ENCODE measurements at regions not wholly inside any gene's neighbourhood (a gene's known extent, or its start where the extent isn't known, plus 50 kb on each side); places are given as distances from the start of the nearest gene placed in this dataset.

DNA sequence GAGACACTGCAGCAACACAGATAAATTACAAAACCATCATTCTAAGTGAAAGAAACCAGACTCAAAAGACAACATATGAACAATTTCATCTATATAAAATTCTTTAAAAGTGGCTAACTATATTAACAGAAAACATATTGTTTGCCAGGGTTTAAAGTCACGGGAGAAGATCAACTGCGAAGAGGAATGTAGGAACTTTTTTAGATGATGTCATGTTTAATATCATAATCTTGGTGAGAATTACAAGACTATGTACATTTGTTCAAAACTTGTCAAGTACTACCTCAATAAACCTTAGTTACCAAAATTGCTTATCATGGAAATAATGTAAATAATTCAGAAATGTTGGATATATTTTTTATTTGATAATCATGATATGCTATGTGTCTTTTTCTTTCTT is 395.1 kb upstream of the PLSCR5 start:
- Histone ChIP-seq H3K4me3 (ENCODE audit: severe bottlenecking) (no peak overlapping the region), H3K4me1 (ENCODE audit: insufficient read depth, poor library complexity, severe bottlenecking) (no peaks in the 10 kb centered on the region), H3K36me3 (ENCODE audit: low read depth) (no peaks in the 10 kb centered on the region), H3K9me3 (ENCODE audit: severe bottlenecking) (no peaks in the 10 kb centered on the region), H3K27me3 (ENCODE audit: insufficient read depth, poor library complexity, severe bottlenecking) (no peaks in the 10 kb centered on the region), H3K27ac (ENCODE audit: poor library complexity, severe bottlenecking) (no peak overlapping the region)
- TF ChIP-seq, protein P1, sequence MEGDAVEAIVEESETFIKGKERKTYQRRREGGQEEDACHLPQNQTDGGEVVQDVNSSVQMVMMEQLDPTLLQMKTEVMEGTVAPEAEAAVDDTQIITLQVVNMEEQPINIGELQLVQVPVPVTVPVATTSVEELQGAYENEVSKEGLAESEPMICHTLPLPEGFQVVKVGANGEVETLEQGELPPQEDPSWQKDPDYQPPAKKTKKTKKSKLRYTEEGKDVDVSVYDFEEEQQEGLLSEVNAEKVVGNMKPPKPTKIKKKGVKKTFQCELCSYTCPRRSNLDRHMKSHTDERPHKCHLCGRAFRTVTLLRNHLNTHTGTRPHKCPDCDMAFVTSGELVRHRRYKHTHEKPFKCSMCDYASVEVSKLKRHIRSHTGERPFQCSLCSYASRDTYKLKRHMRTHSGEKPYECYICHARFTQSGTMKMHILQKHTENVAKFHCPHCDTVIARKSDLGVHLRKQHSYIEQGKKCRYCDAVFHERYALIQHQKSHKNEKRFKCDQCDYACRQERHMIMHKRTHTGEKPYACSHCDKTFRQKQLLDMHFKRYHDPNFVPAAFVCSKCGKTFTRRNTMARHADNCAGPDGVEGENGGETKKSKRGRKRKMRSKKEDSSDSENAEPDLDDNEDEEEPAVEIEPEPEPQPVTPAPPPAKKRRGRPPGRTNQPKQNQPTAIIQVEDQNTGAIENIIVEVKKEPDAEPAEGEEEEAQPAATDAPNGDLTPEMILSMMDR (IDR thresholded peaks at IDR 0.05; ENCODE audit: poor library complexity, severe bottlenecking) = no peak
- DNase-seq (ENCODE audit: low spot score) (no peak), ATAC-seq (ENCODE audit: low read depth) (no peak)

DNA sequence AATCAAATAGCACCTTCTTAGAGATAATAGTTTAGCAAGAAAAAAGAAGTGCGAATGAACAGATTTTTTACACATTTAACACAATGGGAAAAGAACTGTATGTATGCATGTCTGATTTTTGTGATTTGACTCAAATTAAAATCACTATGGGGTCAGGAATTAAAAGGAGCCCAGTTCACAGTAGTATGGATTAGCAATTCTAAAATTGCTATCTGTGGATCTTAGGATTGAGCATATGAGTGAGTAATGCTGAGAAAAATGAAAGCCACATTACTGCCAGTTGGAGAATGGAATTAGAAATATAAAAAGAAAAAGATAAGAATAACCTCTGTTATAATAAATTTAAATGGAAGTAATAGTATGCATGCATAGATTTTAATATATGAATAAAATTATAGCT is 386.8 kb upstream of the PLSCR5 start:
- no peak for DNase-seq (ENCODE audit: low spot score)
- no peaks in the 10 kb centered on the region for H3K4me1 ChIP-seq (ENCODE audit: insufficient read depth, poor library complexity, severe bottlenecking)
- ATAC-seq (ENCODE audit: low read depth) = no peak
- no peaks in the 10 kb centered on the region for H3K9me3 ChIP-seq (ENCODE audit: severe bottlenecking)
- H3K27me3 ChIP-seq (ENCODE audit: insufficient read depth, poor library complexity, severe bottlenecking) = no peaks in the 10 kb centered on the region
- H3K4me3 ChIP-seq (ENCODE audit: severe bottlenecking) = no peak overlapping the region
- no peak overlapping the region for H3K27ac ChIP-seq (ENCODE audit: poor library complexity, severe bottlenecking)
- TF ChIP-seq, protein P1 (IDR thresholded peaks at IDR 0.05; ENCODE audit: poor library complexity, severe bottlenecking) = no peak
- H3K36me3 ChIP-seq (ENCODE audit: low read depth) = no peaks in the 10 kb centered on the region

DNA sequence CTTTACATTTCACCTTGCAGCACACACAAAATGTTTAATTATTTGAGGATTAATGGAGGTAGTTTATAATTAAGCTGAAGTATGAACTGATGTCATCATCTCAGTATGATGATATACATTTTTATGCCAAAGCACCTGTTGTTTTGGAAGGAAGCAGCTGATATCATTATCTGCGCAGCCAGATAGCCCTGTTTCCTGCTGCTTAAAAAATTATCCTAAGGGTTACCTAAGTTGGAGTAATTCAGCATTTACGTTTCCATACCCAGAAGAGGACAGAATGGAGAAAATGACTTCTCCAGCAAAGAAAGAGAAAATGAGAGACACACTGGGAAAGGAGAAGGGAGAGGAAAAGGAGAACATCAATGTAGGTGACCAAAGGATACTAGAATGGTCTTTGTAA is 370.3 kb upstream of the PLSCR5 start:
- Histone ChIP-seq H3K36me3 (ENCODE audit: low read depth) (no peaks in the 10 kb centered on the region), H3K4me1 (ENCODE audit: insufficient read depth, poor library complexity, severe bottlenecking) (no peaks in the 10 kb centered on the region), H3K27ac (ENCODE audit: poor library complexity, severe bottlenecking) (no peak overlapping the region), H3K4me3 (ENCODE audit: severe bottlenecking) (no peak overlapping the region), H3K9me3 (ENCODE audit: severe bottlenecking) (no peaks in the 10 kb centered on the region), H3K27me3 (ENCODE audit: insufficient read depth, poor library complexity, severe bottlenecking) (no peaks in the 10 kb centered on the region)
- TF ChIP-seq, protein P1 (IDR thresholded peaks at IDR 0.05; ENCODE audit: poor library complexity, severe bottlenecking) = no peak
- ATAC-seq (ENCODE audit: low read depth) = no peak
- DNase-seq (ENCODE audit: low spot score) = no peak

DNA sequence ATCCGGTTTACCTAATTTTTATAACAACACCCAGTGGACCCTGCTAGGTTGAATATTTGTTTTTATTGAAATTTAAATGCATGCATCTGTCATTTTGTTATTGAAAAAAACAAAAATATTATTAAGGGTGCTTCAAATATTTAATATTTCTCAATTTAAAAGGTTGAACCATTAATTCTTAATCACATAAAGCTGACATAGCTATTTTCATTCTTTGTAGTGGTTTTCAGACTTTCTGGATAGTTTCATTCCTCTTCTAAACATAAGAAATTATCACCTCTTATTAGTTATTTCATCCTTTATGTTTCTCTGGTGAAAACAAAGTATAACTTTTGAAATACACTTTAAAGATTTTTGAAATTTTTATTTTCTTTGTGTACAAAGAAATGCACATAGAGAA is 369.9 kb upstream of the PLSCR5 start:
- TF ChIP-seq, protein P1 (IDR thresholded peaks at IDR 0.05; ENCODE audit: poor library complexity, severe bottlenecking) = no peak
- H3K9me3 ChIP-seq (ENCODE audit: severe bottlenecking) = no peaks in the 10 kb centered on the region
- DNase-seq (ENCODE audit: low spot score) = no peak
- ATAC-seq (ENCODE audit: low read depth) = no peak
- H3K4me3 ChIP-seq (ENCODE audit: severe bottlenecking) = no peak overlapping the region
- no peaks in the 10 kb centered on the region for H3K36me3 ChIP-seq (ENCODE audit: low read depth)
- no peak overlapping the region for H3K27ac ChIP-seq (ENCODE audit: poor library complexity, severe bottlenecking)
- H3K4me1 ChIP-seq (ENCODE audit: insufficient read depth, poor library complexity, severe bottlenecking) = no peaks in the 10 kb centered on the region
- H3K27me3 ChIP-seq (ENCODE audit: insufficient read depth, poor library complexity, severe bottlenecking) = no peaks in the 10 kb centered on the region

DNA sequence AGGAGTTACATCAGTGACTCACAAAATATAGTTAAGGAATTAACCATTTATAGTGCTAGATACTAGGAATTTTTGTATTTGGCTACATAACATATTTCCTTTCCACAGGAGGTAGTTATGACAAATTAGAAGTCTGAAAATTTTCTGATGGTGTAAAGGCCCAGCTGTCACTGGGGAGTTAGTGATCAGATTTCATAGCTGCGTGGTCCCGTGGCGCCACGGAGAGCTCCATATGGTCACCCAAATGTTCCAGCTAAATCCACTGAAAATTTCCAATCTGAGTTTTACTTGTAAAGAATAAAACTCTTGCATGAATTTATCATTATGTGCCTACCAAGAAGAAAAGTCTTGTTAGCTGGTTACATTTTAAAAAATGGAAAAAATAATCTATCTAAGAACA is 368.9 kb upstream of the PLSCR5 start:
- no peaks in the 10 kb centered on the region for H3K4me1 ChIP-seq (ENCODE audit: insufficient read depth, poor library complexity, severe bottlenecking)
- no peaks in the 10 kb centered on the region for H3K9me3 ChIP-seq (ENCODE audit: severe bottlenecking)
- no peak for DNase-seq (ENCODE audit: low spot score)
- no peaks in the 10 kb centered on the region for H3K27me3 ChIP-seq (ENCODE audit: insufficient read depth, poor library complexity, severe bottlenecking)
- H3K4me3 ChIP-seq (ENCODE audit: severe bottlenecking) = no peak overlapping the region
- H3K27ac ChIP-seq (ENCODE audit: poor library complexity, severe bottlenecking) = no peak overlapping the region
- no peaks in the 10 kb centered on the region for H3K36me3 ChIP-seq (ENCODE audit: low read depth)
- ATAC-seq (ENCODE audit: low read depth) = no peak
- TF ChIP-seq, protein P1 (IDR thresholded peaks at IDR 0.05; ENCODE audit: poor library complexity, severe bottlenecking) = no peak
